ENCODE measurements at regions not wholly inside any gene's neighbourhood (a gene's known extent, or its start where the extent isn't known, plus 50 kb on each side); places are given as distances from the start of the nearest gene placed in this dataset.

DNA sequence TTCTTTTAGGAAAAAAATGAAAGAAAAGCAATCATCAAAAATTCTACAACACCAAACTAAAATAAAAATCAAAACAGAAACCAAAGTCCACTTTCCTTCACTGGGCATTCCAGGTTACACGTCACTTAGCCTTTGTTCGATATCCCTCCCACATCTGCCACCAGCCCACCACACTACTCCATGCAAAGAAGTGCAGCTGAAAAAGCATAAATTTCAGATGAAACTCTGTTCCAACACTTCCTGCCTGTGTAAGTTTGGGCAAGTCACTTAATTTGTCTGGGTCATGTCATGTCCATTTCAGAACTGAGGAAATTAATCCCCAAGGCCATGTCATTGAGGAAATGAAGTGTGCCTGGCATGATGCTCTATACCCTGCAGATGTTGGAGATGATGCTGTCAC lies 354.3 kb upstream of the USP24 start:
- Histone ChIP-seq H3K27ac (no peak overlapping the region), H3K4me3 (no peak overlapping the region), H3K27me3 (no peaks in the 10 kb centered on the region), H3K36me3 (no peaks in the 10 kb centered on the region), H3K9me3 (no peaks in the 10 kb centered on the region), H3K4me1 (no peaks in the 10 kb centered on the region)
- TF ChIP-seq, protein P1, sequence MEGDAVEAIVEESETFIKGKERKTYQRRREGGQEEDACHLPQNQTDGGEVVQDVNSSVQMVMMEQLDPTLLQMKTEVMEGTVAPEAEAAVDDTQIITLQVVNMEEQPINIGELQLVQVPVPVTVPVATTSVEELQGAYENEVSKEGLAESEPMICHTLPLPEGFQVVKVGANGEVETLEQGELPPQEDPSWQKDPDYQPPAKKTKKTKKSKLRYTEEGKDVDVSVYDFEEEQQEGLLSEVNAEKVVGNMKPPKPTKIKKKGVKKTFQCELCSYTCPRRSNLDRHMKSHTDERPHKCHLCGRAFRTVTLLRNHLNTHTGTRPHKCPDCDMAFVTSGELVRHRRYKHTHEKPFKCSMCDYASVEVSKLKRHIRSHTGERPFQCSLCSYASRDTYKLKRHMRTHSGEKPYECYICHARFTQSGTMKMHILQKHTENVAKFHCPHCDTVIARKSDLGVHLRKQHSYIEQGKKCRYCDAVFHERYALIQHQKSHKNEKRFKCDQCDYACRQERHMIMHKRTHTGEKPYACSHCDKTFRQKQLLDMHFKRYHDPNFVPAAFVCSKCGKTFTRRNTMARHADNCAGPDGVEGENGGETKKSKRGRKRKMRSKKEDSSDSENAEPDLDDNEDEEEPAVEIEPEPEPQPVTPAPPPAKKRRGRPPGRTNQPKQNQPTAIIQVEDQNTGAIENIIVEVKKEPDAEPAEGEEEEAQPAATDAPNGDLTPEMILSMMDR (IDR thresholded peaks at IDR 0.05): no peak
- DNase-seq (ENCODE audit: low spot score): no peak

DNA sequence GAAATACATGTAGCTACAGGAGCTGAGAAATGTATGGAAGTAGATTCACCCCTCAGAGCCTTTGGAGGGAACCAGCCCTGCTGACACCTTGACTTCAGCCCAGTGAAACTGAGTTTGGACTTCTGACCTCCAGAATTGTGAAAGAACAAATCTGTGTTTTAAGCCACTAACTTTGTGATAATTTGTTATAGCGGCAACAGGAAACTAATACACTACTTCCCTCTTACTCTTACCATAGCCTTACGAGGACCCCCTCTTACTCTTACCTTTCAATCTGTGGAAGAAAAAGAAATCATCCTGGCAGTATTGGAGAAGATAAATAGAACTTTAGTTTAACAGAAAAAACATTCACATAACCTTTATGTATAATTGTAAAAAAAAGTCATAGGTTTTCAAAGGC lies 353.6 kb upstream of the USP24 start:
- H3K4me3 ChIP-seq: no peak overlapping the region
- no peaks in the 10 kb centered on the region for H3K4me1 ChIP-seq
- H3K36me3 ChIP-seq: no peaks in the 10 kb centered on the region
- TF ChIP-seq, protein P1 (IDR thresholded peaks at IDR 0.05): no peak
- DNase-seq (ENCODE audit: low spot score): no peak
- no peak overlapping the region for H3K27ac ChIP-seq
- no peaks in the 10 kb centered on the region for H3K27me3 ChIP-seq
- H3K9me3 ChIP-seq: no peaks in the 10 kb centered on the region

DNA sequence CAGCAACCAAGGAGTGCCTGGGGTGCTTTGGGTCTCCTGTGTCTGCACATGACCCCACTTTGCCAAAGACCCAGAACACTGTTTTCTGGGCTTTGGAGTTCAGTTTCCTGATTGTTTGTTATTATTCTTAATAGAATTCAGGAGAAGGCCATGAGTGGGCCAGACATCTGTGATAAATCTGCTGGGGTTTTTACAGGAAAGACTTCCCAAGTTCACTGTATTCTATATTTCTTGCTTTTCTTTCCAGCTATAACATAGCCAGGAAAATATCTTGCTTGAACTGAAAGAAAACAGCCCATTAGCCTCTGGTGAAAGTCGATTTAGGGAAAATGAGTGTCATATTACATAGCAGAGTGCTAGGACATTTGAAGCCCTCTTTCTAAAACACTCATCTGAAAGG lies 345.1 kb upstream of the USP24 start:
- H3K4me1 ChIP-seq: peaks cover 0 to 17% of the 10 kb centered on the region in 2 donors
- no peaks in the 10 kb centered on the region for H3K27me3 ChIP-seq
- H3K36me3 ChIP-seq: no peaks in the 10 kb centered on the region
- TF ChIP-seq, protein P1 (IDR thresholded peaks at IDR 0.05): no peak
- H3K9me3 ChIP-seq: no peaks in the 10 kb centered on the region
- H3K4me3 ChIP-seq: no peak overlapping the region
- H3K27ac ChIP-seq: no peak overlapping the region
- DNase-seq (ENCODE audit: low spot score): no peak

DNA sequence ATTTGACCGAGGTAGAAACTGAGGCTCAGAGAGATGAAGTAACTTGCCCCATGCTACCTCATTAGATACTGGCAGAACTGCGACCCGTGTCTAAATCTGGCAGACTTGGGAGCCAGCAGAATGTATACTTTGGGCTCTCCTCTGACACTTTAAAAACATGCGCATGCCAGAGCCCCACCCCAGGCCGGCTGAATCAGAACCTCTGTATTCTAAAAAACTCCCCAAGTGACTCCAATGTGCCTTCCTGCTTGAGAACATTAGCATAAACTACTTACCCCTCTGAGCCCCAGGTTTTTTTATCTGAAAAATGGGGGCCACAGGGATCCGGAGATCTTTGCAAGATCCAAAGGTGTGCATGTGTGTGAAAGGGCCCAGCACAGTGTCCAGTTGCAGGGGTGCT lies 344.7 kb upstream of the USP24 start:
- H3K9me3 ChIP-seq: no peaks in the 10 kb centered on the region
- no peak overlapping the region for H3K27ac ChIP-seq
- no peak overlapping the region for H3K4me3 ChIP-seq
- no peaks in the 10 kb centered on the region for H3K27me3 ChIP-seq
- DNase-seq (ENCODE audit: low spot score): no peak
- peaks cover 0 to 17% of the 10 kb centered on the region in 2 donors for H3K4me1 ChIP-seq
- TF ChIP-seq, protein P1 (IDR thresholded peaks at IDR 0.05): no peak
- no peaks in the 10 kb centered on the region for H3K36me3 ChIP-seq

DNA sequence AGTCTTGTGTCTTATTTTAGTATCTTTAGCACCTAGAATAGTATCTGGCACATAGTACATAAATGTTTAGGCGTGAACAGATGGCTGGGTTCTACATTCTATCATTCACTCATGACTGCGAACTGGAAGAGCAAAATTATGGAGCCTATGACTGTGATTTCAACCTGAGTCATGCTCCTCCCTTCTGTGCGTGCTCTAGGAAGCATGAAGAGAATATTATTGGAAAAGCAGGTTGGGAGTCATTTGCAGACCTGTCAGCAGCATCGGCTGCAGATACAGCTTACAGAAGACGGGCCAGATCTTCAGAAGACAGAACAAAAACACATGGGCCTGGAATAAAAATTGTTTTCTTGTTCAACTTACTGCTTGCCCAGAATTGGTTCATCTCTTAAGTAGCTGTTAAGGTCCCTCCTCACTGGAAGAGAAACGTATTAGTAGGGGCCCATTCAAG lies 344.0 kb upstream of the USP24 start:
- Histone ChIP-seq H3K4me3 (no peak overlapping the region), H3K27me3 (no peaks in the 10 kb centered on the region), H3K4me1 (peaks cover 0 to 17% of the 10 kb centered on the region in 2 donors), H3K27ac (peak overlapping the region in 1 of 2 donors; percentile 42), H3K36me3 (no peaks in the 10 kb centered on the region), H3K9me3 (no peaks in the 10 kb centered on the region)
- DNase-seq (ENCODE audit: low spot score): no peak
- TF ChIP-seq, protein P1 (IDR thresholded peaks at IDR 0.05): no peak

DNA sequence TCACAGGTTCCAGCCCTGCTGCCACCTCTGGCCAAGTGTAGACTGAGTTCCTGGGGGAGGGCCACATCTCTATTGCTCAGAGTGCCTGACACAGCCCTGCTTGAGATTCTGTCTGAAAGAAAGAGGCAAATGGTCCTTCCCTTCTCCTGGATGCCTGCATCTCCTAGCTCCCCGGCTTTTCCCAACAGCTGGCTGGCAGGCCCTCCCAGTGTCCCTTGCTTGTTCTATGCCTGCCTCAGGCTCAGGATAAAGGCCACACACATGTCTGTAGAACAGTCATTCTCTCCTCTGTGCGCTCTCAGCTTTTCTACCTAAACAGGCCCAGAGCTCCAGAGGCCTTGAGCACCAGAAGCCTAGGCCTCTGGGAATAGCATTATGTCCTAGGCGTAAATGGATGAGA lies 343.4 kb upstream of the USP24 start:
- DNase-seq (ENCODE audit: low spot score): no peak
- no peaks in the 10 kb centered on the region for H3K9me3 ChIP-seq
- H3K36me3 ChIP-seq: no peaks in the 10 kb centered on the region
- H3K4me3 ChIP-seq: no peak overlapping the region
- TF ChIP-seq, protein P1 (IDR thresholded peaks at IDR 0.05): no peak
- peak overlapping the region; percentile 40 to 42 for H3K27ac ChIP-seq
- peaks cover 0 to 17% of the 10 kb centered on the region in 2 donors for H3K4me1 ChIP-seq
- H3K27me3 ChIP-seq: no peaks in the 10 kb centered on the region
